Astrocyte (in vitro differentiated cells and primary cell): ENCODE measurements at regions not wholly inside any gene's neighbourhood (a gene's known extent, or its start where the extent isn't known, plus 50 kb on each side); places are given as distances from the start of the nearest gene placed in this dataset.

Experiments
- DNase-seq: peaks from one replicate; pipeline ENCODE4 v3.0.0-alpha.2; 2010; ENCODE audit warnings: low read depth
- FAIRE-seq: peaks from 2 replicates; lab custom pipeline; 2011; peaks lifted over from hg19 to GRCh38; lab: Jason Lieb, UNC
- H2AFZ ChIP-seq: 2 replicates; pipeline ENCODE4 v1.6.0; 2012; ENCODE audit warnings: low read depth, low read length, inconsistent platforms
- H3K27ac ChIP-seq: 2 replicates; pipeline ENCODE4 v1.5.1; 2011; ENCODE audit warnings: low read depth, low read length, inconsistent platforms
- H3K27me3 ChIP-seq: 2 replicates; pipeline ENCODE4 v1.6.0; 2011; ENCODE audit warnings: low read length, inconsistent platforms; ENCODE audit not compliant: insufficient read depth
- H3K36me3 ChIP-seq: 2 replicates; pipeline ENCODE4 v1.5.1; 2011; ENCODE audit warnings: low read length, inconsistent platforms; ENCODE audit not compliant: insufficient read depth
- H3K4me1 ChIP-seq: 2 replicates; pipeline ENCODE4 v1.5.1; 2011; ENCODE audit warnings: low read length, inconsistent platforms; ENCODE audit not compliant: insufficient read depth
- H3K4me2 ChIP-seq: 2 replicates; pipeline ENCODE4 v1.6.0; 2012; ENCODE audit warnings: low read length, inconsistent platforms
- H3K4me3 ChIP-seq: 2 replicates; pipeline ENCODE4 v1.5.1; 2011; ENCODE audit warnings: low read depth, mild to moderate bottlenecking, low read length, inconsistent platforms; ENCODE audit not compliant: insufficient read depth
- H3K79me2 ChIP-seq: 2 replicates; pipeline ENCODE4 v1.6.0; 2012; ENCODE audit warnings: mild to moderate bottlenecking, low read length, inconsistent platforms; ENCODE audit not compliant: insufficient read depth
- H3K9ac ChIP-seq: 2 replicates; pipeline ENCODE4 v1.6.0; 2012; ENCODE audit warnings: mild to moderate bottlenecking, low read length, inconsistent platforms
- H3K9me3 ChIP-seq: 2 replicates; pipeline ENCODE4 v1.5.1; 2012; ENCODE audit warnings: low read depth, mild to moderate bottlenecking, low read length, inconsistent platforms; ENCODE audit not compliant: insufficient read depth
- H4K20me1 ChIP-seq: 2 replicates; pipeline ENCODE4 v1.6.0; 2012; ENCODE audit warnings: low read length, inconsistent platforms; ENCODE audit not compliant: insufficient read depth
- H3K27ac Mint-ChIP-seq: one replicate; pipeline ENCODE4 v1.8.0; 2021; ENCODE audit warnings: mild to moderate bottlenecking, mixed read lengths; ENCODE audit not compliant: unreplicated experiment
- H3K27me3 Mint-ChIP-seq: one replicate; pipeline ENCODE4 v1.8.0; 2021; ENCODE audit warnings: low read depth, mixed read lengths; ENCODE audit not compliant: unreplicated experiment
- H3K36me3 Mint-ChIP-seq: one replicate; pipeline ENCODE4 v1.8.0; 2021; ENCODE audit warnings: low read depth, mixed read lengths; ENCODE audit not compliant: unreplicated experiment
- H3K4me1 Mint-ChIP-seq: one replicate; pipeline ENCODE4 v1.8.0; 2021; ENCODE audit warnings: low read depth, mixed read lengths; ENCODE audit not compliant: unreplicated experiment
- H3K4me3 Mint-ChIP-seq: one replicate; pipeline ENCODE4 v1.8.0; 2021; ENCODE audit warnings: mild to moderate bottlenecking, moderate library complexity, mixed read lengths; ENCODE audit not compliant: unreplicated experiment
- H3K9me3 Mint-ChIP-seq: one replicate; pipeline ENCODE4 v1.8.0; 2021; ENCODE audit warnings: mild to moderate bottlenecking, mixed read lengths; ENCODE audit not compliant: unreplicated experiment
- EZH2 ChIP-seq: IDR thresholded peaks from 2 replicates; pipeline ENCODE4 v1.6.1; 2012; ENCODE audit warnings: mild to moderate bottlenecking, low read length, inconsistent platforms; ENCODE audit not compliant: insufficient read depth
- TF ChIP-seq, protein P1 (sequence below): IDR thresholded peaks from 2 replicates; pipeline ENCODE4 v1.5.1; 2011; ENCODE audit warnings: low read depth, mild to moderate bottlenecking, inconsistent platforms, low read length, moderate library complexity; ENCODE audit not compliant: insufficient read depth

GRCh38 chr4:124890522-124890921 is 178.0 kb upstream of the ANKRD50 start:
- Mint-ChIP-seq H3K27me3 (no peaks in the 10 kb centered on the region), H3K4me3 (no peak overlapping the region), H3K36me3 (no peaks in the 10 kb centered on the region), H3K27ac (no peak overlapping the region), H3K4me1 (no peaks in the 10 kb centered on the region), H3K9me3 (no peaks in the 10 kb centered on the region)
- no peak overlapping the region for H3K4me3 ChIP-seq
- no peaks in the 10 kb centered on the region for H3K4me1 ChIP-seq
- TF ChIP-seq, protein P1, sequence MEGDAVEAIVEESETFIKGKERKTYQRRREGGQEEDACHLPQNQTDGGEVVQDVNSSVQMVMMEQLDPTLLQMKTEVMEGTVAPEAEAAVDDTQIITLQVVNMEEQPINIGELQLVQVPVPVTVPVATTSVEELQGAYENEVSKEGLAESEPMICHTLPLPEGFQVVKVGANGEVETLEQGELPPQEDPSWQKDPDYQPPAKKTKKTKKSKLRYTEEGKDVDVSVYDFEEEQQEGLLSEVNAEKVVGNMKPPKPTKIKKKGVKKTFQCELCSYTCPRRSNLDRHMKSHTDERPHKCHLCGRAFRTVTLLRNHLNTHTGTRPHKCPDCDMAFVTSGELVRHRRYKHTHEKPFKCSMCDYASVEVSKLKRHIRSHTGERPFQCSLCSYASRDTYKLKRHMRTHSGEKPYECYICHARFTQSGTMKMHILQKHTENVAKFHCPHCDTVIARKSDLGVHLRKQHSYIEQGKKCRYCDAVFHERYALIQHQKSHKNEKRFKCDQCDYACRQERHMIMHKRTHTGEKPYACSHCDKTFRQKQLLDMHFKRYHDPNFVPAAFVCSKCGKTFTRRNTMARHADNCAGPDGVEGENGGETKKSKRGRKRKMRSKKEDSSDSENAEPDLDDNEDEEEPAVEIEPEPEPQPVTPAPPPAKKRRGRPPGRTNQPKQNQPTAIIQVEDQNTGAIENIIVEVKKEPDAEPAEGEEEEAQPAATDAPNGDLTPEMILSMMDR: no peak
- TF ChIP-seq EZH2: no peak
- no peak overlapping the region for H3K27ac ChIP-seq
- H3K27me3 ChIP-seq: no peaks in the 10 kb centered on the region
- no peaks in the 10 kb centered on the region for H4K20me1 ChIP-seq
- no peaks in the 10 kb centered on the region for H3K36me3 ChIP-seq
- H3K4me2 ChIP-seq: no peak overlapping the region
- no peaks in the 10 kb centered on the region for H3K79me2 ChIP-seq
- no peak overlapping the region for H3K9ac ChIP-seq
- FAIRE-seq (no peak), DNase-seq (peak; percentile 18)
- H3K9me3 ChIP-seq: no peaks in the 10 kb centered on the region
- H2AFZ ChIP-seq: no peak overlapping the region

DNA sequence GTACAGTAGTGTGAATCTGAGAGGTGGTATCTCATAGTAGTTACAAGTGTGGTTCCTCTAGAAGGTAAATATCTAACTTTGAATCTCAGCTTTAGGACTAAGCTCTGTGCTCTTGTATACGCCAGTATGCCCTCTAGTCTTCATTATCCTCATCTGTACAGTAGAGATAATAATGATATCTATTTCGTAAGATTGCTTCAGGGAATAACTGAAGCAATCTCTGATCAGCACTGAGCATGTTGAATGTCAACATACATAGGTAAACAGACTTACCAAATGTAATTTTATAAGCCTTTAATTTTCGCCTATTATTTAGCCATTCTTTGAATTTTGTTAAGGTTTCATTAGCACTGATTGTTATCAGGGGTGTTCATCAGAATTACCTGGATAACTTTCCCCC is 175.2 kb upstream of the ANKRD50 start:
- H3K9ac ChIP-seq: no peak overlapping the region
- Mint-ChIP-seq H3K27ac (no peak overlapping the region), H3K4me3 (no peak overlapping the region)

DNA sequence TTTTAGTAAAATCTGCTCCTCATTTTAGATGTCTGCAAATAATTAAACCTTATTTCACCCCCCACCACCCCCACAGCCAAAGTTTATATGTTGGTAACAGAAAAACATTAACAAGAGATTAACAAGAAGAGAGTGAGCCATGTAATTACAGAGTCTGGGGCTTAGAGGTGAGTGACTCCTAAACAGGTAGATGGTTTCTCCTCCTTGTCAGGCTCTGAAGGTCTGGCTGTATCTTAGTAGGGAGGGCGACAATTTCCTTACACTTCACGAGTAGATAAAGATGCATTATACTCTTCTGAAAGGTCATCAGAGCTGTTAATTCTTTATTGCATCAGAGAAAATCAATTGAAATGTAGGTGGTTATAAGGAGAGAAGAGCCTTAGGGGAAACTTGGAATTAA is 171.8 kb upstream of the ANKRD50 start:
- no peaks in the 10 kb centered on the region for H3K27me3 ChIP-seq
- no peaks in the 10 kb centered on the region for H4K20me1 ChIP-seq
- H3K4me3 ChIP-seq: no peak overlapping the region
- Mint-ChIP-seq H3K4me1 (peaks cover 5% of the 10 kb centered on the region), H3K27me3 (no peaks in the 10 kb centered on the region), H3K9me3 (no peaks in the 10 kb centered on the region), H3K27ac (no peak overlapping the region), H3K36me3 (no peaks in the 10 kb centered on the region), H3K4me3 (no peak overlapping the region)
- H3K4me2 ChIP-seq: no peak overlapping the region
- no peaks in the 10 kb centered on the region for H3K36me3 ChIP-seq
- no peak for FAIRE-seq
- H3K9me3 ChIP-seq: no peaks in the 10 kb centered on the region
- H3K27ac ChIP-seq: no peak overlapping the region
- H3K79me2 ChIP-seq: no peaks in the 10 kb centered on the region
- H3K9ac ChIP-seq: no peak overlapping the region
- TF ChIP-seq EZH2: no peak
- TF ChIP-seq, protein P1: no peak
- no peak for DNase-seq
- H2AFZ ChIP-seq: no peak overlapping the region
- no peaks in the 10 kb centered on the region for H3K4me1 ChIP-seq

More for the DNA sequence above, 175.2 kb upstream of the ANKRD50 start:
- Histone ChIP-seq H3K27me3 (no peaks in the 10 kb centered on the region), H3K4me2 (no peak overlapping the region), H3K27ac (no peak overlapping the region), H4K20me1 (no peaks in the 10 kb centered on the region), H3K9me3 (no peaks in the 10 kb centered on the region), H3K4me3 (no peak overlapping the region), H2AFZ (no peak overlapping the region), H3K79me2 (no peaks in the 10 kb centered on the region), H3K36me3 (no peaks in the 10 kb centered on the region), H3K4me1 (no peaks in the 10 kb centered on the region)
- FAIRE-seq: no peak
- TF ChIP-seq EZH2: no peak
- TF ChIP-seq, protein P1: no peak
- no peaks in the 10 kb centered on the region for H3K27me3 Mint-ChIP-seq
- H3K4me1 Mint-ChIP-seq: peaks cover 5% of the 10 kb centered on the region
- H3K36me3 Mint-ChIP-seq: no peaks in the 10 kb centered on the region
- no peaks in the 10 kb centered on the region for H3K9me3 Mint-ChIP-seq
- DNase-seq: no peak
